K562 (cell line): ENCODE measurements at regions not wholly inside any gene's neighbourhood (a gene's known extent, or its start where the extent isn't known, plus 50 kb on each side); places are given as distances from the start of the nearest gene placed in this dataset.

Source experiments
- ATAC-seq: fragments of 200-7000 bp; cut with Tn5 transposase; 3 replicates; pipeline ENCODE4 v1.9.1; 2020; ENCODE audit warnings: moderate library complexity
- BruUV-seq: library from RNA; stranded (reverse); fragments of 400-500 nt; replicated peaks from 2 replicates; lab custom pipeline; 2021; lab: Mats Ljungman, UMichigan
- CTCF ChIA-PET: fragments of 300-600 bp; formaldehyde crosslinking; extraction: SDS; loops from one replicate; lab custom pipeline; 2021; ENCODE audit warnings: low intra/inter-chr PET ratio; lab: Yijun Ruan, JAX
- POLR2A ChIA-PET: fragments of 300-600, 350-650 bp; sonication (Branson Sonifier 250); formaldehyde crosslinking; extraction: SDS; loops from one replicate; lab custom pipeline; 2021; ENCODE audit warnings: antibody characterized with exemption, inconsistent platforms; lab: Yijun Ruan, JAX
- DNase-seq, 4 experiments: peaks; one replicate each; pipeline versions ENCODE4 v3.0.0 to v3.0.0-alpha.2; 2011 to 2018; ENCODE audit warnings: low spot score in 3 of 4, mixed read lengths in 3 of 4; ENCODE audit errors: extremely low read depth in 1 of 4
- FAIRE-seq: peaks from 2 replicates; lab custom pipeline; 2011; peaks lifted over from hg19 to GRCh38; lab: Jason Lieb, UNC
- H2AFZ ChIP-seq: 2 replicates; pipeline ENCODE4 v1.6.0; 2011; ENCODE audit warnings: low read depth, low read length, control low read depth, inconsistent platforms
- H3K27ac ChIP-seq: fragments of 200-600 bp; 3 replicates; pipeline ENCODE4 v1.8.0; 2011; ENCODE audit warnings: low read depth, mild to moderate bottlenecking, control low read depth, inconsistent platforms, low read length, moderate library complexity, mixed read lengths; ENCODE audit errors: extremely low read depth
- H3K27me3 ChIP-seq, 2 experiments: fragments of 300-600 bp in 1 of 2; 2 replicates in 1 of 2; 3 replicates in 1 of 2; pipeline versions ENCODE4 v1.6.0 to v1.8.0; 2011; ENCODE audit warnings: inconsistent platforms in 2 of 2, low read length in 2 of 2, mild to moderate bottlenecking in 1 of 2, mixed read lengths in 1 of 2, moderate library complexity in 1 of 2; ENCODE audit not compliant: control insufficient read depth in 2 of 2, insufficient read depth in 2 of 2
- H3K36me3 ChIP-seq: fragments of 300-600 bp; 3 replicates; pipeline ENCODE4 v1.8.0; 2011; ENCODE audit warnings: mild to moderate bottlenecking, low read length, inconsistent platforms; ENCODE audit not compliant: control insufficient read depth, insufficient read depth
- H3K4me1 ChIP-seq, 2 experiments: fragments of 200-600 bp in 1 of 2; replicated peaks in 1 of 2; 2 replicates in 1 of 2; 3 replicates in 1 of 2; pipeline versions ENCODE4 v1.5.1 to v1.8.0; 2011; ENCODE audit warnings: inconsistent platforms in 2 of 2, low read length in 2 of 2, mild to moderate bottlenecking in 1 of 2, mixed read lengths in 1 of 2, moderate library complexity in 1 of 2; ENCODE audit not compliant: control insufficient read depth in 2 of 2, insufficient read depth in 2 of 2
- H3K4me2 ChIP-seq: 2 replicates; pipeline ENCODE4 v1.6.1; 2011; ENCODE audit warnings: low read length, control low read depth, inconsistent platforms, mixed read lengths; ENCODE audit not compliant: insufficient read depth
- H3K4me3 ChIP-seq: fragments of 200-600 bp; sonication (generic), shearing (Covaris generic); 2 replicates; pipeline ENCODE4 v1.5.1; 2016; ENCODE audit warnings: control low read depth, inconsistent platforms
- H3K79me2 ChIP-seq: fragments of 200-600 bp; 3 replicates; pipeline ENCODE4 v1.8.0; 2011; ENCODE audit warnings: low read length, inconsistent platforms; ENCODE audit not compliant: control insufficient read depth, insufficient read depth
- H3K9ac ChIP-seq, 2 experiments: 2 replicates each; pipeline versions ENCODE4 v1.6.0 to v1.6.1; 2011; ENCODE audit warnings: low read depth in 2 of 2, low read length in 2 of 2, control low read depth in 1 of 2, inconsistent platforms in 1 of 2, mild to moderate bottlenecking in 1 of 2, mixed read lengths in 1 of 2; ENCODE audit not compliant: insufficient read depth in 1 of 2
- H3K9me1 ChIP-seq: one replicate; pipeline ENCODE4 v1.6.0; 2011; ENCODE audit warnings: inconsistent platforms, mild to moderate bottlenecking, low read length, moderate library complexity; ENCODE audit not compliant: control insufficient read depth, insufficient read depth
- H3K9me3 ChIP-seq: replicated peaks from 2 replicates; pipeline ENCODE4 v1.5.1; 2011; ENCODE audit warnings: low read depth, low read length, inconsistent platforms; ENCODE audit not compliant: control insufficient read depth, insufficient read depth
- H4K20me1 ChIP-seq: replicated peaks from 2 replicates; pipeline ENCODE4 v1.6.1; 2011; ENCODE audit warnings: low read length, inconsistent platforms, mixed read lengths; ENCODE audit not compliant: control insufficient read depth, insufficient read depth
- LCOR ChIP-seq: sonication (generic); formaldehyde crosslinking; IDR thresholded peaks from 2 replicates; pipeline ENCODE4 v1.8.0; 2022; ENCODE audit warnings: mild to moderate bottlenecking, missing genetic modification reagents
- MAFF ChIP-seq: IDR thresholded peaks from 2 replicates; pipeline ENCODE4 v1.6.1; 2012; ENCODE audit warnings: low read length, improper control_type of control experiment
- NR1H2 ChIP-seq: sonication (generic); formaldehyde crosslinking; IDR thresholded peaks from 2 replicates; pipeline ENCODE4 v1.4.0; 2020; ENCODE audit warnings: mild to moderate bottlenecking, missing genetic modification reagents
- WGBS: fragments of 100-300 bp; shearing (Covaris generic); methylation state at CpG from one replicate; pipeline ENCODE4 v1.1.6; 2016; ENCODE audit warnings: low coverage, mixed read lengths; ENCODE audit not compliant: insufficient coverage; ENCODE audit errors: missing lambda C conversion rate; 5-methylcytosine and 5-hydroxymethylcytosine counted together
- in situ Hi-C: fragments of 300-500 bp; cut with MboI; formaldehyde crosslinking; loops from 4 replicates; pipeline ENCODE4 v1.15.0; 2018; ENCODE audit warnings: inconsistent platforms, mixed read lengths
- intact Hi-C: fragments of 100-400 bp; cut with micrococcal nuclease; formaldehyde crosslinking; loops from 2 replicates; pipeline ENCODE4 v1.14.2; 2022
- TF ChIP-seq, protein P1 (sequence below): fragments of 250-450 bp; sonication (Bioruptor Pico); IDR thresholded peaks from 2 replicates; pipeline ENCODE4 v1.4.0; 2020; ENCODE audit warnings: mild to moderate bottlenecking
- TF ChIP-seq, protein P2 (sequence below): fragments of 250-450 bp; sonication (Bioruptor Pico); IDR thresholded peaks from 2 replicates; pipeline ENCODE4 v1.9.0; 2021; ENCODE audit warnings: mild to moderate bottlenecking
- TF ChIP-seq, protein P3 (sequence below): sonication (generic); formaldehyde crosslinking; IDR thresholded peaks from 2 replicates; pipeline ENCODE4 v1.8.0; 2022; ENCODE audit warnings: mild to moderate bottlenecking, missing genetic modification reagents, borderline replicate concordance

DNA sequence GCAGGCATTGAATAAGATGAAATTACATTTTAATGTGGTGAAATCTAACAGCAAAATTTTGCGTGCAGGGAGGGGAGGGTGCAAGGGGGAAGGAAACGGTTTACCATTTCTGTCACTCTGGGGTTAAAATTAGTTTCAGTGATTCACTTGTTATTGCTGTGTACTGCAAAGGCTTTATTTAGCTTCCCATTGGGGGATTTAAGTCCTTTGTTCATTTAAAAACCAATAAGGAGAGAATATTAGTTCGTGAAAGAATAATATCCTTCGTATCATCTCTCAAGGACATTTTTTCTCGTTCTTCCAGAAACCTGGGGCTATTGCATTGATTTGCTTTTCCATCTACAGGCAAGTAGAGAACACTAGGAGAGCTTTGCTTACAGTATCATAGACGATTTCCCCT, 667.8 kb upstream of the RGMB start (continued):
- TF ChIP-seq, protein P1, sequence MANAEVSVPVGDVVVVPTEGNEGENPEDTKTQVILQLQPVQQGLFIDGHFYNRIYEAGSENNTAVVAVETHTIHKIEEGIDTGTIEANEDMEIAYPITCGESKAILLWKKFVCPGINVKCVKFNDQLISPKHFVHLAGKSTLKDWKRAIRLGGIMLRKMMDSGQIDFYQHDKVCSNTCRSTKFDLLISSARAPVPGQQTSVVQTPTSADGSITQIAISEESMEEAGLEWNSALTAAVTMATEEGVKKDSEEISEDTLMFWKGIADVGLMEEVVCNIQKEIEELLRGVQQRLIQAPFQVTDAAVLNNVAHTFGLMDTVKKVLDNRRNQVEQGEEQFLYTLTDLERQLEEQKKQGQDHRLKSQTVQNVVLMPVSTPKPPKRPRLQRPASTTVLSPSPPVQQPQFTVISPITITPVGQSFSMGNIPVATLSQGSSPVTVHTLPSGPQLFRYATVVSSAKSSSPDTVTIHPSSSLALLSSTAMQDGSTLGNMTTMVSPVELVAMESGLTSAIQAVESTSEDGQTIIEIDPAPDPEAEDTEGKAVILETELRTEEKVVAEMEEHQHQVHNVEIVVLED (CRISPR knock-in tag) = no peak

DNA sequence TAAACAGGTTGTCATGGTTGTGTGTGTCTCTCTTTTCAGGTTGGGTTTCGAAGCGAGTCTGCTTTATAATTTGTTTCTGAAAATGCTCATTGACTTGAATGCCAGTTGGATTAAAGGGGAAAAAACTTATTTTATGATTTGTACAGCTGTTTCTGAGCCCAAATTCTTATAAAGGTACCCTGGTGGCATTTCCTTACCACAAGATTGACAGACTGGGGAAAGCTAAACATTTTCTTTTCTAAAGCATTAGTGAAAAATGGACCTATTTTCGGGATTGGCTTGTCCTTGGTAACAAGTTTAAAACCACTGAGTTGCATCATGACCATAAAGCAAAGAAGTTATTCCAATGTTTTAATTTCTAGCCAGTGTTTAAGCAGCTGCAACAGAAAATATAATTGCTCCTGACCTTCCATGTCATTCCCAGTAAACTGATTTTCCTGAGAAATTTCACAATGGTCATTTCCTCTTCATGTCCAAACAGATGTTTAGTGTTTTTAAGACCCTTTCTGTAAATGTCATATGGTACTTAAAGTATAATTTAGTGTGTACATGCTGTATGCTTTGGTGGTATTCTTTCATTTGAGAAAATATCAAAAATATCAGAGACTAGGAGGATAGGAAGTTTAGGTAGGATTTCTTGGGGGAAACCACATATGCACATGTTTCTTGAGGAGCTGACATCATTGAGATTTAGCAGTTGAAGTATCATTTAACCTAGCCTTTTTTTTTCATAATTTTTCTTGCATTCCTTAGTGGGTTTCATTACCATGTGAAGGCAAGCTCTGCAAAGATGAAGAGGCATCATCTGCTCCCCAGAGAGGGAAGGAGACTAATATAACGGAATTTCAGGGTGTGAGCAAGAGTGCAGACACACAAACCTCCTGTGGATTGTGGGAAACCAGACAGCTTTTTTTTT, 667.1 kb upstream of the RGMB start:
- Histone ChIP-seq H3K27me3 (no peaks in the 10 kb centered on the region), H3K27ac (no peak overlapping the region), H3K4me3 (no peak overlapping the region), H3K79me2 (no peaks in the 10 kb centered on the region), H3K36me3 (no peaks in the 10 kb centered on the region), H3K9me1 (no peaks in the 10 kb centered on the region), H2AFZ (no peak overlapping the region), H4K20me1 (no peaks in the 10 kb centered on the region), H3K9me3 (no peaks in the 10 kb centered on the region; the same call in none of the 2 replicates), H3K4me2 (no peak overlapping the region), H3K9ac (no peak overlapping the region), H3K4me1 (no peaks in the 10 kb centered on the region)
- BruUV-seq = no TSS peak
- intact Hi-C loops (no loop called here), in situ Hi-C loops (no loop called here)
- ChIA-PET POLR2A (no interaction called here), CTCF (no interaction called here)
- no peak for ATAC-seq
- DNase-seq = no peak
- 0% methylated on average over 4 of the region's 4 CpGs for WGBS
- FAIRE-seq = no peak
- no peak for TF ChIP-seq NR1H2 (CRISPR knock-in tag)
- TF ChIP-seq, protein P2, sequence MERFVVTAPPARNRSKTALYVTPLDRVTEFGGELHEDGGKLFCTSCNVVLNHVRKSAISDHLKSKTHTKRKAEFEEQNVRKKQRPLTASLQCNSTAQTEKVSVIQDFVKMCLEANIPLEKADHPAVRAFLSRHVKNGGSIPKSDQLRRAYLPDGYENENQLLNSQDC (CRISPR knock-in tag) = no peak
- no peak for TF ChIP-seq MAFF
- TF ChIP-seq, protein P3, sequence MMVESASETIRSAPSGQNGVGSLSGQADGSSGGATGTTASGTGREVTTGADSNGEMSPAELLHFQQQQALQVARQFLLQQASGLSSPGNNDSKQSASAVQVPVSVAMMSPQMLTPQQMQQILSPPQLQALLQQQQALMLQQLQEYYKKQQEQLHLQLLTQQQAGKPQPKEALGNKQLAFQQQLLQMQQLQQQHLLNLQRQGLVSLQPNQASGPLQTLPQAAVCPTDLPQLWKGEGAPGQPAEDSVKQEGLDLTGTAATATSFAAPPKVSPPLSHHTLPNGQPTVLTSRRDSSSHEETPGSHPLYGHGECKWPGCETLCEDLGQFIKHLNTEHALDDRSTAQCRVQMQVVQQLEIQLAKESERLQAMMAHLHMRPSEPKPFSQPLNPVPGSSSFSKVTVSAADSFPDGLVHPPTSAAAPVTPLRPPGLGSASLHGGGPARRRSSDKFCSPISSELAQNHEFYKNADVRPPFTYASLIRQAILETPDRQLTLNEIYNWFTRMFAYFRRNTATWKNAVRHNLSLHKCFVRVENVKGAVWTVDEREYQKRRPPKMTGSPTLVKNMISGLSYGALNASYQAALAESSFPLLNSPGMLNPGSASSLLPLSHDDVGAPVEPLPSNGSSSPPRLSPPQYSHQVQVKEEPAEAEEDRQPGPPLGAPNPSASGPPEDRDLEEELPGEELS (CRISPR knock-in tag) = no peak
- TF ChIP-seq LCOR (CRISPR knock-in tag) = no peak
